ENCODE measurements at regions not wholly inside any gene's neighbourhood (a gene's known extent, or its start where the extent isn't known, plus 50 kb on each side); places are given as distances from the start of the nearest gene placed in this dataset.
"Not testable (repeated sequence)": the region's sequence is repeated elsewhere in the genome, so short reads cannot be mapped to it uniquely, and the experiment has no call there.

DNA sequence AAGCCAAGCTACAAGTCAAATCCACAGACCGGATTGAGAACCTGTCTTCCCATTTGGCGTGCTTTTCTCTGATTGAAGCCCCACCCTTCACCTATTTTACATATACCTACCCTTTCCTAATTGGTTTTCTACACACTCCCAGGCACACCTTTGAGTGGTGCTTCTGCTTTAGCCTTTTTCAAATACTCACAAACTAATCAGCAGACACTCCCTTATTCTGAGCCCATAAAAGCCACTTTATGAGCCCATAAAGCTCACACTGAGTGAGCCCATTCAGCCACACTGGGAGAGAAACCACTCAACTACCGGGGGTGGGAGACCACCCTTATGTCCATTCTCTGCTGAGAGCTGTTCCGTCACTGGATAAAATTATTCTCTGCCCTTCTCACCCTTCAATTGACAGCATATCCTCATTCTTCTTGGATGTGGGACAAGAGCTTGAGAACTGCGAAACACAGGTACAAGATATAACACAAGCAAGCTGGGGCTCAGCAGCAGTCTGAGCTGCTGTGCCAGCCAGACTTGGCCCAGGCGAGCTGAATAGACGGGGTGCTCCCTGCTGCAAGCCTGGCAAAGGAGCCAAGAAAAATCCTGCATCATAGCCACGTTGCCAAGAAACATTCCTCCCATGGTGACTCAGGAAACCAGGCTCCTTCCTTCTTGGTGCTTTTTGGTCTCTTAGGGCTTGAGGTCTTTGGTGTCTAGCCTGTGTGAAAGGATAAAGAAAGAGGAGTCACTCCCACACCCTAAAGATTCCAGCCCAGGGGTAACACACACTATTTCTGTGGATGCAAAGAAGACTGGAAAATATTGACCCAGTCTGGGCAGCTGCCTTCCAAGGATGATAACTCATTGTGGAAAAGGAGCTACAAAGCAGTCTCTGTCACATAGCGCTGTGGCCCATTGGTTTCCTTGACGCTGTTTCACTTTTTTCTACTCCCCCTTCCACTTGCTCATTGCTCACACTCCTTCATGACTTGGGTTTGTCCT lies 609.7 kb downstream of the MCTP2 start:
- no peak for DNase-seq (ENCODE audit: low read depth in 2 of 2)

DNA sequence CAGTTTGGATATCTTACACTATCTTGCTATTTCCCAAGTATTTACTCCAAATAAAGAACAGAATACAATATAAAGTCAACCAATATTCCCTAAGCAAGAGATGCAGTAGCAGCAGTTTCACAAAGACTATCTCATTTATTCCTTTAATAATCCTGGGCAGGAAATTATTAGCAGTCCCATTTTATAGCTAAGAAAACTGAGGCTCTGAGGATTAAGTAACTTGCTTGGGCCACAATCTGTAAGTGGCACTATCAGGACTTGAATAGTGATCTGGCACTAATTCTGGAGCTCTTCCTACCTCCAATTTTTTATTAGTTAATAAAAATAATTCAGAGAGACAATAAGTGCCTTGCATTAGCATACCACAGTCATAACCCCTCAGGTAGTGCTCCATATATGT lies 611.7 kb downstream of the MCTP2 start:
- DNase-seq (ENCODE audit: low read depth in 2 of 2): no peak

DNA sequence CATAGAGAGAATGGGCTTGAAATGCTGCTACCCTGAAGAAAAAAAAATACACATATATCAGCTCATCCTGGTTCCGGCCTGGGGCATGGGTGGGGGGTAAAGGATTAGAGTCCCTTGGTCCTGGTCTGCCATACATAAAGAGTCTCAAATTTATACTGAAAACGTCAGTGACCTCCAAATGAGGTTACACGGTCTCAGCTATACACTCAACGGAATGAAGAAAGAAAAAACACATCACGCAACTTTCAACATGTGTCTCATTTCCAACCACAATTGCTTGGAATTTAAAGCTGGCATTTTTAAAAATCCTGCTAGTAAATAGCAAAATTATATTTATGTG lies 612.8 kb downstream of the MCTP2 start:
- no peak for DNase-seq (ENCODE audit: low read depth in 2 of 2)

DNA sequence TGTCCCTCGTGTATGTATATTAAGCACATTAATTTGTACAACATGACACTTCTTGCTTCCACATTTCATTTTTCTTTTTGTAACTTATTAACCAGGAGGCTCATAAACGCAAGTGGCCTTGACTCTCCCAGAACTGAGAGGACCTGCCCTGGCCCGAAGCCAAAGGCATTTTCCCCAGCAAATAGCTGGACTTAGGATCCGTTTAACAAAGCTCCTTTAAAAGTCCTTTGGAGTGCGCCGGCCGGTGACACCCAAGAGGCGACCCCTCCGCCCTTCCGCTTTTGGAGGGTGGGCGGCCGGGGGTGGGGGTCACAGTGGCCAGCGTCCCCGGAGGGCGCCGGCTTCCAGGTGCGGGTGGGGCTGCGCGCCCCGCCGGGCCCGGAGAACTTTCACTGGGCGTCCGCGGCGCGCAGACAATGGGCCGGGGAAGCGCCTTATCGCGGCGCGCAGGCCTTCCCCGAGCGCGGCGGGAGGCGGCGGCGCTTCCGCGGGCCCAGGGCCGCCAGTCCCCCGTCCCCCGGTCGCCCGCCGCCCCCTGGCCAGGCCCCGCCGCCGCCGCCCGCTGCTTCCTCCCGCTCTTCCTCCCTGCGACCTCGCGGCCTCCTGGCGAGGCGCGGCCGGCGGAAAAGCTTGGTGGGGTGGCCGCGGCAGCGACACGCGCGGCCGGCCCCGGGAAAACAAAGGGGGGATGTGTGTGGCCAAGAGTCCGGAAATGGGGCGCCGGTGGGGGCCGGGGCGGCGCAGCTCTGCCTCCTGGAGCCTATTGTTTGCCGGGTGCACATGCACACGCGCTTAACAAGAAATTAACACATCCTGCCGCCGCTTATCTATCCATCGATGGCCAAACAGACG lies 613.4 kb downstream of the MCTP2 start:
- DNase-seq (ENCODE audit: low read depth in 2 of 2): no peak

DNA sequence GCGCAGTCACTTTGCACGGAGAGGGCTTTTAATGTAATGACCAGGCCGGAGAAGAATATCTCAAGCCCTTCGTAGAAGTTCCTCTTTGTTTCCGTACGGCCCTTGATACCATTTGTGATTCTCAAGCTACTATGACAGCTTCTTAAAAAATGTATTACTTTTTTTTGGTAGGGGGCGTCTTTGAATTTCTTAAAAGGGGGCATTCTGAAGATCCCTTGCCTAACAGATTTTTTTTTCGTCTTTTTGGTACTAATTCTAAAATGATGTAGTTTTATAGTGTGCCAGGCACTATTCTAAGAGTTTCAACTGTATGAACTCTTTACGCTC lies 614.0 kb downstream of the MCTP2 start:
- no peak for DNase-seq (ENCODE audit: low read depth in 2 of 2)

DNA sequence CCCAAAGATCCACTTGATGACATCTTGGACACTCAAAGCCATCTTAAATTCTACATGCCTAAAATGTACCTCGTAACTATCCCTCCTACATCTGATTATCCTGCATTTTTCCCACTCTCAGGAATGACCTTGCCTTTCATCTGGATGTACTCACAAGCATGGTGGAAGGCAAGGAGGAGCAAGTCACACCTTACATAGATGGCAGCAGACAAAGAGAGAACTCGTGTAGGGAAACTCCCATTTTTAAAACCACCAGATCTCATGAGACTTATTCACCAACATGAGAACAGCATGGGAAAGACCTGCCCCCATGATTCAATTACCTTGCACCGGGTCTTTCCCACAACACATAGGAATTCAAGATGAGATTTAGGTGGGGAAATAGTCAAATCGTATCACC lies 616.0 kb downstream of the MCTP2 start:
- no peak for DNase-seq (ENCODE audit: low read depth in 2 of 2)

DNA sequence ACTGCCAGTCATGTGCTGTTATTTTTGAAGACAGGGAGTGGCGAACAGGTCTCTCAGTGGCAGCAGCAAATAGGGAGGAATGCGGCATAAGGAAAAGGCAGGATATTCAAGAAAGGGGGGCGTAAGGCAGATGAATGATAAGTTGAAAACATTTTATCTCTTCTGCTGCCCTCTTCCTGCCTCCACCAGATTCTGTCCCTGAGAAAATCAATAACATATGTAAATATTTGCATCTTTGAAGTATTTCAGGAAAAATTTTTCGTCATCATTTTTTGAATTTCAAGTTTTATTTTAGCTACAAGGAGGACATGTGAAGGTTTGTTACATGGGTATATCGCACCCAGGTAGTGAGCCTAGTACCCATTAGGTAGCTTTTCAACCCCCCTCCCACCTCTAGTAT lies 616.7 kb downstream of the MCTP2 start:
- DNase-seq (ENCODE audit: low read depth in 2 of 2): no peak

DNA sequence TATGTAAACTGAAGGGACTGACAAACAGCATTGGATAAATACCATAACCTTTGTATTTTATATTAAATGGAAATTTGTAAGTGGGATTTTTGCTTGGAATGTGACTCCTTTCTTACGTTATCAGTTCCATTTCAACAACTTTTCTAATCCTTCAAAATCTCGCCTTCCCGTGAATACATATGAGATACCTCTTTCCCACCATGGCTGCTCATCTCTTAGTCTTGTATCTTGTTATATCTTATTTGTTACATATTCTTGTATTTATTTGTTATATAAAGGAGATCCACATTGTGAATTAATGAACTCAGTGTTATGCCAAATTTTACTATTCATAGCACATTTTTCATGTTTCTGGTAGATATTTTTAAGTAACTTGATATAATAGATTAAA lies 623.7 kb downstream of the MCTP2 start:
- DNase-seq (ENCODE audit: low read depth in 2 of 2): no peak

DNA sequence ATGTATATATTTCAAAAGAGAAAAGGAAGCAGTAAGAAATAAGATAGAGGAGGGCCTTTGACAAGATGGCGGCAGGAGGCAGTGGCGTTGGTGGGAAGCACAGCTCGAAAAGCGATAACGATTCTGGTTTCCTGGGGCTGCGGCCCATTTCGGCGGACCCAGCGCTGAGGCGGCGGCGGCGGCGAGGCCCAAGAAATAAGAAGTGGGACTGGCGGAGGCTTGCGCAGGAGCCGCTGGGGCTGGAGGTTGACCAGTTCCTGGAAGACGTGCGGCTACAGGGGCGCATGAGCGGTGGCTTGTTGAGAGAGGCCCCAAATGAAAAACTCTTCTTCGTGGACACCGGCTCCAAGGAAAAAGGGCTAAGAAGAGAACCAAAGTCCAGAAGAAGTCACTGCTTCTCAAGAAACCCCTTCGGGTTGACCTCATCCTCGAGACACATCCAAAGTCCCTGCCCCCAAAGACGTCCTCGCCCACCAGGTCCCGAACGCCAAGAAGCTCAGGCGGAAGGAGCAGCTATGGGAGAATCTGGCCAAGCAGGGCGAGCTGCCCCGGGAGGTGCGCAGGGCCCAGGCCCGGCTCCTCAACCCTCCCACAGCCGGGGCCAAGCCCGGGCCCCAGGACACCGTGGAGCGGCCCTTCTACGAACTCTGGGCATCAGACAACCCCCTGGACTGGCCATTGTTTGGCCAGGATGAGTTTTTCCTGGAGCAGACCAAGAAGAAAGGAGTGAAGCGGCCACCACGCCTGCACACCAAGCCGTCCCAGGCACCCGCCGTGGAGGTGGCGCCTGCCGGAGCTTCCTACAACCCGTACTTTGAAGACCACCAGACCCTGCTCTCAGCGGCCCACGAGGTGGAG lies 624.3 kb downstream of the MCTP2 start:
- DNase-seq (ENCODE audit: low read depth in 2 of 2): no peak

DNA sequence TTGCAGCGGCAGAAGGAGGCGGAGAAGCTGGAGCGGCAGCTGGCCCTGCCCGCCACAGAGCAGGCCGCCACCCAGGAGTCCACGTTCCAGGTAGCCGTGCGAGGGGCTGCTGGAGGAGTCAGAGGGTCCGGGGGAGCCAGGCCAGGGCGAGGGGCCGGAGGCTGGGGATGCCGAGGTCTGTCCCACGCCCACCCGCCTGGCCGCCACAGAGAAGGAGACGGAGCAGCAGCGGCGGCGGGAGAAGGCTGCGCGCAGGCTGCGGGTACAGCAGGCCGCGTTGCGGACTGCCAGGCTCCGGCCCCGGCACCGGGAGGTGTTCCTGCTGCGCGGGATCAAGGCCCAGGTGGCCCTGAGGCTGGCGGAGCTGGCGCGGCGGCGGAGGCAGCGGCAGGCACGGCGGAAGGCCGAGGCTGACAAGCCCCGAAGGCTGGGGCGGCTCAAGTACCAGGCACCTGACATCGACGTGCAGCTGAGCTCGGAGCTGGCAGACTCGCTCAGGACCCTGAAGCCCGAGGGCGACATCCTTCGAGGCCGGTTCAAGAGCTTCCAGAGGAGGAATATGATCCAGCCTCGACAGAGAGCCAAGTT lies 625.0 kb downstream of the MCTP2 start:
- no peak for DNase-seq (ENCODE audit: low read depth in 2 of 2)

DNA sequence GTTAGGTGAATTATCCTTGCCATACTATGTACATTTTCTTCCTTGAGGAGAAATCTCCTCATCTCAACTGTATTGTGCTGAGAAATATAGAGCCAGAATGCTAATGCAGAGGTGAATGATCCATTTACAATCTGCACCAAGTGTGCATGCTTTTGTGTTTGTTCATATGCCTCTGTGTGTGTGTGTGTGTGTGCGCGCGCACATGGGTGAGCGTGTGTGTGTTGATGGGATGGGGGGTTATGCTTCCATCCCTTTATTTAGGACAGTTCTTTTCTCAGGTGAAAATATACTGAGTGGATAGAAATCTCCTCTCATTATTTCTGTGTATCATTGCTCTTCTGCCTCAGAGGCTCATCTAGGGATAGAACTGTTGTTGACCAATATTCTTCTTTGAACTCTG lies 626.1 kb downstream of the MCTP2 start:
- no peak for DNase-seq (ENCODE audit: low read depth in 2 of 2)

DNA sequence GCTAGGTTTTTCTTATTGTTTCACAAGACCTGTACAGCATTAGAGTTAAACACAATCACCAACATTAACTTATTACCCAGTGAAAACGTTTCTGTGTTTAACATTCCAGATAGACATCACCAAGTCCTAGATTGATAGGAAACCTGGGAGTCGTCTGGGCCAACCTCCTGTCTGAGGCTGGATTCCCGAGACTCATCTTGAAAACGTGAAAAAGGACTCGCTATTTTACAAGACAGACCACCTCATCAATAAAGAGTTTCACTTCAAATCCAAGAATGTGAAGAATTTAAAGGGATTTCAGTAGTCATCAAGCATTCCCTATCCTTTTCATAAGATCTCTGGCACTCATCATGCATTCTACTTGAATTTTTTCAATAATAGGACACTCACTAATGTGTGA lies 626.6 kb downstream of the MCTP2 start:
- no peak for DNase-seq (ENCODE audit: low read depth in 2 of 2)

DNA sequence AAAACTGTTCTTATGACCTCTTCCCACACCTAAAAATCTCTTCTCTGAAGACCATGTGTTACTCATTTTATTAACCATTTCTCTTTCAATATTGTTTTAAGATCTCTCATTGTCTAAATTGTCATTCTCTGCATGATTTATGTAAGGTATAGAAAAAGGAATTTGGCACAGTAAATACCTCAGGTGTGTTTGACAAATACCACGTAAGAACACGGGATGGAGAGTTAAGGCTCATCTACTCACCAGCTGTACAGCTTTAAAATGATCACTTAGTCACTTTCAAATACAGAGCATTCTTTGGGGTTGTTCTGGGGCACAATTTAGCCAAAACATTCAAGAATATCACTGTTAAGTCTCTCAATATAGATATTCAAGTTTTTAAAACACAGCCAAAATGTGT lies 627.1 kb downstream of the MCTP2 start:
- DNase-seq (ENCODE audit: low read depth in 2 of 2): no peak

DNA sequence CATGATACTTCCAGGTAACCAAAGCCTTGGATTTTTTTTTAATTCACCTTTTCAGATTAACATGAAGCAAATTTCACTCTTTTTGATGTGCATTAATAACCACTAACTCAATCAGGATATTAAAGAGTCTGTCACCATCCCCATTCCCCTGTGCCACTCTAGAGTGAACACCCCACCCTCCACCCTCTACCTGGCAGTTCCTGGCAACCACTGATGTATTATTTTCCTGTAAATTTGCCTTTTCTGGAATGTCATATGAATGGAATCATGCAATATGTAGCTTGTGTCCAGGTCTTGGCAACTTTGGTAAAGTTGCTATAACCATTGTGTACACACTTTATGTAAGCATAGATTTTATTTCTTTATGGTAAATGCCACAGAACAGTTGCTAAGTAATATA lies 627.6 kb downstream of the MCTP2 start:
- DNase-seq (ENCODE audit: low read depth in 2 of 2): no peak

DNA sequence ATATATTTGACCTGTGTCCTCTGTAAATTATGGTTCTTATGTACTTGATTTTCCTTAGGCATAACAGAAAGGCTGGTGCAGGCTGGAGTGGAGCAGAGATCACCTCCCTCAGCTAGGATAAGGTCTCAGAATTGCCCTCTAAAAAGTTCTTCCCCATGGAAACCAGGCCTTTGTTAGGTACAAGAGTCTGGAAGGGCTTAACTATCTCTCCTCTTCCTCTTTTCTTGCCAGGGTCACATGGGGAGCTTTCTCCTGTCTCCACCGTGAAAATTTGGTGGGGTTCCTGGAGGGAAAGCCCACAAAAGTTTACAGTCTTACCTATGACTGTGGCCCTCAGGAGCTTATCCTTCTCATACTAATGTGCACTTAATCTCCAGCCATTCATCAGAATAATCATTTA lies 633.2 kb downstream of the MCTP2 start:
- no peak for DNase-seq (ENCODE audit: low read depth in 2 of 2)

DNA sequence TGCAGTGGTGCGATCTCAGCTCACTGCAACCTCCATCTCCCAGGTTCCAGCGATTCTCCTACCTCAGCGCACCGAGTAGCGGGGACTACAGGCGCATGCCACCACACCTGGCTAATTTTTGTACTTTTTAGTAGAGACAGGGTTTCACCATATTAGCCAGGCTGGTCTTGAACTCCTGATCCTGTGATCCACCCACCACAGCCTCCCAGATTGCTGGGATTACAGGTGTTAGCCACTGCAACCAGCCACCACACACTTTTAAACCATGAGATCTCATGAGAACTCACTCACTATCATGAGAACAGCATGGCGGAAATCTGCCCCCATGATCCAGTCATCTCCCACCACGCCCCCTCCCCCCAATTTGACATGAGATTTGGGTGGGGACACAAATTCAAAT lies 636.9 kb downstream of the MCTP2 start:
- DNase-seq (ENCODE audit: low read depth in 2 of 2): not testable (repeated sequence)

DNA sequence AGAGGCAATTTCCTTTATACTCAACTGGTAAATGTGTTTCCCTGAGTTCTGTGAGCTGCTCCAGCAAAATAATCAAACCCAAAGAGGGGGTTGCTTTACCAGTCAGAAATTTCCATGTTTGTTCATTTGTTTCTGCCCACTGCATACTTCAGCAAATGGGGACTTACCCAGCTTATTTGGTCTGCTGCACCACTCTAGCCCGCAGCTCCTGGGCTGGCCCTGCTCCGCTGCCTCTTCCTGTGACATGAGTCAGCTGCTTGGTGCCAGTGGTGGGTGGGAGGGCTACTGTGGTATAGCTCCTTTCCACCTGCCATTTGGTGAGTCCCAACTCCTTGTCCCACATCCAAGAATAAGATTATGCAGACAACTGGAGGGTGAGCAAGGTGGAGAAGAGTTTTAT lies 644.2 kb downstream of the MCTP2 start:
- no peak for DNase-seq (ENCODE audit: low read depth in 2 of 2)

DNA sequence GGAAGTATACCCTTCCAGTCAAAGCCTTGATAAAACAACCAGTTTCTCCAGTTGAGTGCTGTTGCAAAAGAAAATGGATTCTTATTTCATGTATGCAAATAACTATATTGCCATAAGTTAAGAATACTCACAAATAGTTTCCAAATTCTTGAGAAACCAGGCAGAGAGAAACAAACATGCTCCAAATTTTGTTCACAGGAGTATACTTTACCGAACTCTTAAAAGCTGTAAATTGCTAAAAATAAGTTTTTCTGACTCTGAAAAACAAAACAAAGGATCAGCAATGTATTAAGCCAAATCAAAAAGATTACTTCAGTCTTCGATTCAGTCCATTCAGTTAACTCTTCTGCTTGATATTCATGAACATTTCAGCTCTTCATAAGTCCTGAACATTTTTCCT lies 646.5 kb downstream of the MCTP2 start:
- DNase-seq (ENCODE audit: low read depth in 2 of 2): no peak

DNA sequence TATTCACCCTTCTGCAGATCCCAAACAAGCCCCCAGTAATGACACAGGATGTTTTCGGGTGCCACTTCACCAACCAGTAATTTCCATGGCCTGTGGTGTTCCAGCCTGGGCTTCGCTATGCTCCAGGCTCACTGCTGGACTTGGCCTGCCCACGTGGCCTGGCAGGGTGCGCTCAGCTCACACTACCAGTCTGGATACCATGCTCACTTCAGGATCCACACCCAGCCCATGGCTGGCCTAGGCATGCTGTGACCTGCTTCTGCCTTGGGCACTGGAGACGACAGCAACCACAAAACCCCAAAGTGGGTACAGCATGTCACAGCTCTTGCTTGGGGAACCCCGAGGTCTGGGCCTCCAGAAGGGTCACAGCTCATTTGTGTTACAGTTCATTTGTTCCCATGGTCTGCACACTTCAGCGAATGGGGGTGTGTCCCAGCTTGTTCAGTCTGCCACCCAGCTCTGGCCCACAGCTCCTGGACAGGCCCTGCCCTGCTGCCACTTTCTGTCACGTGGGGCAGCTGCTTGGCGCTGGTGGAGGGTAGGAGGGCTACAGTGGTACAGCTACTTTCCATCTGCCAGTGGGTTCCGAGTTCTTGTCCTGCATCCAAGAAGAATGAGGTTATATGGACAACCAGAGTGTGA lies 650.8 kb downstream of the MCTP2 start:
- DNase-seq (ENCODE audit: low read depth in 2 of 2): no peak

DNA sequence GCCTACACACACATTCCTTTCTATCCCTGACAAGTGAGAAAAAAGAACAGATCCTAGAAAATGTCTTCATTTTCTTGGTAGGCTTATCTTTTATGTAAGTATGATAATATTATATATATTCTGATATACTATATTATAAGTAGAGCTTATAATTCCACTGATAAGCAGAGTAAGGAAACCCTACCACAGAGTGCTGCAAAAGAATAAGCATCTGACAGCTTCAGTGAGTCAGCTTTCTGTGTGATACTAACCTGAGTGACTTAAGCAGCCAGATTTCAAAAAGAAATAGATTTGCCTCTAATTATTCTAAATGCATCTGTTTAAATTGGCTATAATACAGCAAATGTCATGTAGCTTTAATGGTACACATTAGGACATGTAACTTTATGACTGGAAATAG lies 656.0 kb downstream of the MCTP2 start:
- no peak for DNase-seq (ENCODE audit: low read depth in 2 of 2)

DNA sequence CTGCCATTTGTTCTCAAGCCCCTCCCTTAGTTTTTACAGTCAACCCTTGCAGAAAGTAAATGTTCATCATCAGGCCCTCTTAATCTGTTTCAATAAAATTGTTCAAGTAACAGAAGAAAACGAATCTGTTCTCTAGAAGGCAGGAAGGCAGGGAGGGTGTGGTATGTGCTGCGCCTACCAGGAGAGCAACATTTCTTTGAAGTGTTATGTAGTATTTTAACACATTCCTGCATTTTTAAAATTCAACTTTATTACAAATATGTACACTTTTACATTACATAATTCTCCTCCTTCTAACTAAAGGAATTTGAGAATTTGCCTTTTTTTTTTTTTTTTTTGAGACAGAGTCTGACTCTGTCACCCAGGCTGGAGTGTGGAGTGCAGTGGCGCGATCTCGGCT lies 657.8 kb downstream of the MCTP2 start:
- no peak for DNase-seq (ENCODE audit: low read depth in 2 of 2)

Data from stimulated activated CD8-positive, alpha-beta memory T cell treated with anti-CD3 and anti-CD28 coated beads, Interleukin-2, amount 100 ng/mL, for 48 hours (primary cell).